22Rv1 (cell line): ENCODE measurements at regions not wholly inside any gene's neighbourhood (a gene's known extent, or its start where the extent isn't known, plus 50 kb on each side); places are given as distances from the start of the nearest gene placed in this dataset.

Source experiments
- CTCF ChIP-seq: fragments of 450-650 bp; IDR thresholded peaks from 2 replicates; pipeline ENCODE4 v1.5.1; 2017; ENCODE audit warnings: mild to moderate bottlenecking
- ZFX ChIP-seq: fragments of 450-650 bp; IDR thresholded peaks from 2 replicates; pipeline ENCODE4 v1.6.1; 2017; ENCODE audit warnings: antibody characterized with exemption, borderline replicate concordance

GRCh38 chr1:213733705-213734104, 254.1 kb upstream of the PROX1 start:
- TF ChIP-seq CTCF = no peak
- no peak for TF ChIP-seq ZFX
